KMS-11 (cell line): ENCODE measurements at regions not wholly inside any gene's neighbourhood (a gene's known extent, or its start where the extent isn't known, plus 50 kb on each side); places are given as distances from the start of the nearest gene placed in this dataset.

Source experiments
- H2AFZ ChIP-seq: fragments of 200-600 bp; sonication (generic); 2 replicates; pipeline ENCODE4 v1.6.1; 2016; ENCODE audit warnings: antibody characterized with exemption, mixed run types, low read depth
- H3K27ac ChIP-seq: fragments of 200-600 bp; sonication (generic); 2 replicates; pipeline ENCODE4 v1.6.1; 2016; ENCODE audit warnings: mild to moderate bottlenecking, mixed run types
- H3K27me3 ChIP-seq: fragments of 200-600 bp; sonication (generic); 2 replicates; pipeline ENCODE4 v1.6.1; 2017; ENCODE audit warnings: mild to moderate bottlenecking, low read depth, mixed run types, moderate library complexity; ENCODE audit not compliant: insufficient read depth
- H3K36me3 ChIP-seq: fragments of 200-600 bp; sonication (generic); 2 replicates; pipeline ENCODE4 v1.6.1; 2017; ENCODE audit warnings: mild to moderate bottlenecking, mixed run types; ENCODE audit not compliant: insufficient read depth
- H3K4me1 ChIP-seq: fragments of 200-600 bp; sonication (generic); 2 replicates; pipeline ENCODE4 v1.6.1; 2016; ENCODE audit warnings: mild to moderate bottlenecking, low read depth, mixed run types; ENCODE audit not compliant: poor library complexity, severe bottlenecking
- H3K4me2 ChIP-seq: fragments of 200-600 bp; sonication (generic); 2 replicates; pipeline ENCODE4 v1.7.0; 2016; ENCODE audit warnings: mild to moderate bottlenecking, mixed run types
- H3K4me3 ChIP-seq: fragments of 200-600 bp; sonication (generic); IDR thresholded peaks from 2 replicates; pipeline ENCODE4 v1.6.1; 2017; ENCODE audit warnings: low read depth, low read length, mixed read lengths; ENCODE audit not compliant: insufficient read depth
- H3K79me2 ChIP-seq: fragments of 200-600 bp; sonication (generic); 2 replicates; pipeline ENCODE4 v1.6.1; 2016; ENCODE audit warnings: low read depth, mixed run types; ENCODE audit not compliant: insufficient read depth
- H3K9ac ChIP-seq: fragments of 200-600 bp; sonication (generic); 2 replicates; pipeline ENCODE4 v1.6.1; 2016; ENCODE audit warnings: mild to moderate bottlenecking, mixed run types
- H4K20me1 ChIP-seq: fragments of 200-600 bp; sonication (generic); 2 replicates; pipeline ENCODE4 v1.6.1; 2016; ENCODE audit warnings: mild to moderate bottlenecking, mixed run types; ENCODE audit not compliant: insufficient read depth
- CTCF ChIP-seq: fragments of 200-600 bp; sonication (generic); conservative IDR thresholded peaks from 2 replicates; pipeline ENCODE4 v1.6.1; 2017; ENCODE audit warnings: low read depth, mild to moderate bottlenecking, antibody characterized with exemption, low read length, moderate library complexity, mixed read lengths

GRCh38 chr1:188188317-188188716 is 1359.6 kb downstream of the PLA2G4A start:
- no peaks in the 10 kb centered on the region for H3K36me3 ChIP-seq
- H3K27me3 ChIP-seq, result no peaks in the 10 kb centered on the region
- no peaks in the 10 kb centered on the region for H3K79me2 ChIP-seq
- TF ChIP-seq CTCF, result no peak
- no peaks in the 10 kb centered on the region for H3K4me1 ChIP-seq
- no peak overlapping the region for H3K4me3 ChIP-seq
- no peak overlapping the region for H3K4me2 ChIP-seq
- no peaks in the 10 kb centered on the region for H4K20me1 ChIP-seq
- no peak overlapping the region for H2AFZ ChIP-seq
- H3K27ac ChIP-seq, result no peak overlapping the region
- H3K9ac ChIP-seq, result no peak overlapping the region

GRCh38 chr1:188194916-188195315 is 1366.2 kb downstream of the PLA2G4A start:
- Histone ChIP-seq H4K20me1 (no peaks in the 10 kb centered on the region), H3K4me2 (no peak overlapping the region), H3K4me1 (no peaks in the 10 kb centered on the region), H3K27ac (no peak overlapping the region), H3K36me3 (no peaks in the 10 kb centered on the region), H3K4me3 (no peak overlapping the region), H2AFZ (no peak overlapping the region), H3K79me2 (no peaks in the 10 kb centered on the region), H3K27me3 (no peaks in the 10 kb centered on the region), H3K9ac (no peak overlapping the region)
- no peak for TF ChIP-seq CTCF

GRCh38 chr1:188218289-188218688 is 1389.5 kb downstream of the PLA2G4A start:
- Histone ChIP-seq H3K36me3 (no peaks in the 10 kb centered on the region), H3K9ac (no peak overlapping the region), H3K27ac (no peak overlapping the region), H2AFZ (no peak overlapping the region), H4K20me1 (no peaks in the 10 kb centered on the region), H3K4me3 (no peak overlapping the region), H3K4me1 (no peaks in the 10 kb centered on the region), H3K79me2 (no peaks in the 10 kb centered on the region), H3K4me2 (no peak overlapping the region), H3K27me3 (no peaks in the 10 kb centered on the region)
- TF ChIP-seq CTCF, result no peak

DNA sequence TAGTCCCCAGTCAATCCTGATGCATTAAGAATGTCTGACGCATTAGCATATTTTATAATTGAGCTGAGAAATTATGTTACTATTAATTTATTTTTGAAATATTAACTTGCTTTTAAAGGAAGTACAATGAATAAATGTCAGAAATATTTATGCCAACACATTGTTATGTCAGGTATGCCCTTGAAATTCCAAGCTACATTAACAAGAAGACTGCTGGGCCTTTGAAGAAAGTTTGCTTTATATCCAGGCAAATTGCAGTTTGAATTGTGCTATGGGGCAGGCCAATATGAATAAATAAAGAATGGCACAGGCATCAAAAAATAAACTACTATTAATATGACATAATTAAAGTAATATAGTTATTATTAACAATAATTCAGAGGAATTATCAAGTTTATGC is 1391.3 kb downstream of the PLA2G4A start:
- H3K36me3 ChIP-seq, result no peaks in the 10 kb centered on the region
- no peak overlapping the region for H3K4me3 ChIP-seq
- no peak overlapping the region for H2AFZ ChIP-seq
- H3K79me2 ChIP-seq, result no peaks in the 10 kb centered on the region
- no peaks in the 10 kb centered on the region for H3K4me1 ChIP-seq
- no peak overlapping the region for H3K9ac ChIP-seq
- no peak for TF ChIP-seq CTCF
- H4K20me1 ChIP-seq, result no peaks in the 10 kb centered on the region
- no peak overlapping the region for H3K27ac ChIP-seq
- H3K4me2 ChIP-seq, result no peak overlapping the region
- no peaks in the 10 kb centered on the region for H3K27me3 ChIP-seq

GRCh38 chr1:188224263-188224662 is 1395.5 kb downstream of the PLA2G4A start:
- H3K9ac ChIP-seq, result no peak overlapping the region
- no peak overlapping the region for H2AFZ ChIP-seq
- no peak overlapping the region for H3K4me2 ChIP-seq
- H3K79me2 ChIP-seq, result no peaks in the 10 kb centered on the region
- no peaks in the 10 kb centered on the region for H3K4me1 ChIP-seq
- H3K27ac ChIP-seq, result no peak overlapping the region
- H3K4me3 ChIP-seq, result no peak overlapping the region
- no peaks in the 10 kb centered on the region for H4K20me1 ChIP-seq
- no peaks in the 10 kb centered on the region for H3K36me3 ChIP-seq
- TF ChIP-seq CTCF, result no peak
- no peaks in the 10 kb centered on the region for H3K27me3 ChIP-seq
